CD4-positive, alpha-beta memory T cell (primary cell): ENCODE measurements at regions not wholly inside any gene's neighbourhood (a gene's known extent, or its start where the extent isn't known, plus 50 kb on each side); places are given as distances from the start of the nearest gene placed in this dataset.

Experiments used
- CTCF ChIA-PET: fragments of 350-600 bp; sonication (Branson Sonifier 250); formaldehyde crosslinking; loops from one replicate; lab custom pipeline; 2021; ENCODE audit warnings: inconsistent platforms; ENCODE audit not compliant: partially characterized antibody; lab: Charles Lee
- POLR2A ChIA-PET: fragments of 350-600 bp; sonication (Branson Sonifier 250); formaldehyde crosslinking; loops from one replicate; lab custom pipeline; 2021; ENCODE audit not compliant: partially characterized antibody; lab: Charles Lee
- DNase-seq, 5 donors: peaks; one replicate each; pipeline versions ENCODE4 v3.0.0 to v3.0.0-alpha.2; 2020 to 2022; ENCODE audit warnings: mixed read lengths in 1 of 5
- H3K27ac ChIP-seq: one replicate; pipeline ENCODE4 v1.7.0; 2013; ENCODE audit warnings: low read depth, low read length
- H3K27me3 ChIP-seq: 2 replicates; pipeline ENCODE4 v1.7.0; 2013; ENCODE audit warnings: mild to moderate bottlenecking, low read length, moderate library complexity; ENCODE audit not compliant: insufficient read depth
- H3K36me3 ChIP-seq: 2 replicates; pipeline ENCODE4 v1.7.0; 2013; ENCODE audit warnings: mild to moderate bottlenecking, low read length, moderate library complexity; ENCODE audit not compliant: insufficient read depth
- H3K4me1 ChIP-seq: 2 replicates; pipeline ENCODE4 v1.7.0; 2013; ENCODE audit warnings: mild to moderate bottlenecking, low read length, moderate library complexity; ENCODE audit not compliant: insufficient read depth
- H3K4me3 ChIP-seq, 2 donors: one replicate each; pipeline ENCODE4 v1.7.0; 2013; ENCODE audit warnings: low read length in 2 of 2, mild to moderate bottlenecking in 1 of 2
- H3K9me3 ChIP-seq, 2 donors: one replicate each; pipeline ENCODE4 v1.7.0; 2013; ENCODE audit warnings: low read length in 2 of 2, control low read depth in 1 of 2; ENCODE audit not compliant: control insufficient read depth in 1 of 2
- H3K27ac Mint-ChIP-seq, 7 donors: one replicate each; pipeline ENCODE4 v1.8.0; 2020 to 2021; ENCODE audit warnings: mixed read lengths in 7 of 7, mild to moderate bottlenecking in 6 of 7, inconsistent platforms in 3 of 7, moderate library complexity in 3 of 7
- H3K27me3 Mint-ChIP-seq, 2 donors: one replicate each; pipeline ENCODE4 v1.8.0; 2020 to 2021; ENCODE audit warnings: mixed read lengths in 2 of 2
- H3K36me3 Mint-ChIP-seq, 2 donors: one replicate each; pipeline ENCODE4 v1.8.0; 2020 to 2021; ENCODE audit warnings: mixed read lengths in 2 of 2, inconsistent platforms in 1 of 2, mild to moderate bottlenecking in 1 of 2
- H3K4me1 Mint-ChIP-seq, 4 donors: one replicate each; pipeline ENCODE4 v1.8.0; 2020 to 2021; ENCODE audit warnings: mixed read lengths in 4 of 4, mild to moderate bottlenecking in 1 of 4
- H3K4me3 Mint-ChIP-seq, 8 donors: one replicate each; pipeline ENCODE4 v1.8.0; 2020 to 2021; ENCODE audit warnings: mixed read lengths in 8 of 8, mild to moderate bottlenecking in 7 of 8, moderate library complexity in 6 of 8, inconsistent platforms in 3 of 8
- H3K9me3 Mint-ChIP-seq, 8 donors: one replicate each; pipeline ENCODE4 v1.8.0; 2020 to 2021; ENCODE audit warnings: mixed read lengths in 8 of 8, mild to moderate bottlenecking in 5 of 8, inconsistent platforms in 3 of 8, moderate library complexity in 1 of 8
- intact Hi-C: fragments of 100-400 bp; cut with micrococcal nuclease; formaldehyde crosslinking; loops from one replicate; pipeline ENCODE4 v1.15.1; 2023

GRCh38 chr4:138927072-138927471 lies 88.5 kb upstream of the NOCT start:
- H3K36me3 Mint-ChIP-seq, result no peaks in the 10 kb centered on the region
- CTCF ChIA-PET, result no interaction called here
- no peak overlapping the region for H3K4me3 ChIP-seq
- H3K4me1 ChIP-seq, result no peaks in the 10 kb centered on the region
- DNase-seq, result no peak
- no peaks in the 10 kb centered on the region for H3K4me1 Mint-ChIP-seq
- H3K27me3 Mint-ChIP-seq, result peaks cover 0 to 3% of the 10 kb centered on the region in 2 donors
- no peaks in the 10 kb centered on the region for H3K36me3 ChIP-seq
- H3K27ac Mint-ChIP-seq, result no peak overlapping the region
- POLR2A ChIA-PET, result no interaction called here
- no peaks in the 10 kb centered on the region for H3K9me3 ChIP-seq
- no peak overlapping the region for H3K4me3 Mint-ChIP-seq
- intact Hi-C loops, result no loop called here
- no peak overlapping the region for H3K27ac ChIP-seq
- peaks cover 0 to 3% (median 0%) of the 10 kb centered on the region in 8 donors for H3K9me3 Mint-ChIP-seq
- no peaks in the 10 kb centered on the region for H3K27me3 ChIP-seq

GRCh38 chr4:138925495-138925894 lies 90.1 kb upstream of the NOCT start:
- Histone ChIP-seq H3K9me3 (no peaks in the 10 kb centered on the region), H3K4me1 (no peaks in the 10 kb centered on the region), H3K27me3 (no peaks in the 10 kb centered on the region), H3K27ac (no peak overlapping the region), H3K4me3 (no peak overlapping the region), H3K36me3 (no peaks in the 10 kb centered on the region)
- no peak for DNase-seq
- ChIA-PET CTCF (interaction anchor here (1.2 to 1.3 kb wide), 2 partner anchors 11 to 13 kb away, joined by 3 read pairs; no protein-coding TSS in a partner anchor), POLR2A (no interaction called here)
- peaks cover 0 to 3% of the 10 kb centered on the region in 2 donors for H3K27me3 Mint-ChIP-seq
- H3K27ac Mint-ChIP-seq, result no peak overlapping the region
- H3K9me3 Mint-ChIP-seq, result peaks cover 0 to 3% (median 0%) of the 10 kb centered on the region in 8 donors
- H3K36me3 Mint-ChIP-seq, result no peaks in the 10 kb centered on the region
- H3K4me3 Mint-ChIP-seq, result no peak overlapping the region
- intact Hi-C loops, result no loop called here
- H3K4me1 Mint-ChIP-seq, result no peaks in the 10 kb centered on the region

GRCh38 chr4:138919094-138919936 lies 96.3 kb upstream of the NOCT start:
- peak in 2 of 5 donors; percentile 2 to 10 for DNase-seq
- POLR2A ChIA-PET, result no interaction called here
- Histone ChIP-seq H3K9me3 (no peaks in the 10 kb centered on the region), H3K27me3 (no peaks in the 10 kb centered on the region), H3K36me3 (no peaks in the 10 kb centered on the region), H3K4me1 (no peaks in the 10 kb centered on the region), H3K4me3 (no peak overlapping the region), H3K27ac (no peak overlapping the region)
- CTCF ChIA-PET, result no interaction called here
- intact Hi-C loops, result no loop called here
- H3K36me3 Mint-ChIP-seq, result no peaks in the 10 kb centered on the region
- H3K27ac Mint-ChIP-seq, result peak overlapping the region in 1 of 7 donors; percentile 21
- H3K9me3 Mint-ChIP-seq, result no peaks in the 10 kb centered on the region
- H3K4me3 Mint-ChIP-seq, result no peak overlapping the region
- no peaks in the 10 kb centered on the region for H3K4me1 Mint-ChIP-seq
- peaks cover 13 to 17% of the 10 kb centered on the region in 2 donors for H3K27me3 Mint-ChIP-seq

GRCh38 chr4:138918169-138918869 lies 97.3 kb upstream of the NOCT start:
- H3K27me3 Mint-ChIP-seq, result peaks cover 13 to 17% of the 10 kb centered on the region in 2 donors
- no peaks in the 10 kb centered on the region for H3K9me3 Mint-ChIP-seq
- no peaks in the 10 kb centered on the region for H3K9me3 ChIP-seq
- no peak overlapping the region for H3K4me3 Mint-ChIP-seq
- H3K36me3 Mint-ChIP-seq, result no peaks in the 10 kb centered on the region
- POLR2A ChIA-PET, result no interaction called here
- intact Hi-C loops, result no loop called here
- CTCF ChIA-PET, result no interaction called here
- H3K4me1 ChIP-seq, result no peaks in the 10 kb centered on the region
- no peaks in the 10 kb centered on the region for H3K27me3 ChIP-seq
- no peak overlapping the region for H3K27ac Mint-ChIP-seq
- no peak for DNase-seq
- no peak overlapping the region for H3K27ac ChIP-seq
- H3K4me3 ChIP-seq, result no peak overlapping the region
- no peaks in the 10 kb centered on the region for H3K36me3 ChIP-seq
- H3K4me1 Mint-ChIP-seq, result no peaks in the 10 kb centered on the region

- no peaks in the 10 kb centered on the region for H3K4me1 ChIP-seq
- Mint-ChIP-seq H3K4me1 (no peaks in the 10 kb centered on the region), H3K4me3 (no peak overlapping the region), H3K27ac (no peak overlapping the region), H3K27me3 (peaks cover 10 to 17% of the 10 kb centered on the region in 2 donors), H3K9me3 (no peaks in the 10 kb centered on the region), H3K36me3 (no peaks in the 10 kb centered on the region)
- no peak overlapping the region for H3K27ac ChIP-seq
- no peak overlapping the region for H3K4me3 ChIP-seq
- intact Hi-C loops, result no loop called here
- no peaks in the 10 kb centered on the region for H3K36me3 ChIP-seq
- CTCF ChIA-PET, result no interaction called here
- no peak for DNase-seq
- no peaks in the 10 kb centered on the region for H3K27me3 ChIP-seq
- POLR2A ChIA-PET, result no interaction called here
- H3K9me3 ChIP-seq, result no peaks in the 10 kb centered on the region
These were observed 98.8 kb upstream of the NOCT start for GRCh38 chr4:138916763-138917162.

GRCh38 chr4:138915756-138916155 lies 99.8 kb upstream of the NOCT start:
- Mint-ChIP-seq H3K27ac (no peak overlapping the region), H3K4me3 (no peak overlapping the region), H3K9me3 (no peaks in the 10 kb centered on the region), H3K4me1 (no peaks in the 10 kb centered on the region), H3K36me3 (no peaks in the 10 kb centered on the region), H3K27me3 (peaks cover 10 to 17% of the 10 kb centered on the region in 2 donors)
- Histone ChIP-seq H3K4me1 (no peaks in the 10 kb centered on the region), H3K27me3 (no peaks in the 10 kb centered on the region), H3K9me3 (no peaks in the 10 kb centered on the region), H3K36me3 (no peaks in the 10 kb centered on the region), H3K27ac (no peak overlapping the region), H3K4me3 (no peak overlapping the region)
- DNase-seq, result no peak
- intact Hi-C loops, result no loop called here
- POLR2A ChIA-PET, result no interaction called here
- CTCF ChIA-PET, result no interaction called here

- ChIA-PET CTCF (no interaction called here), POLR2A (no interaction called here)
- no peak overlapping the region for H3K4me3 Mint-ChIP-seq
- Histone ChIP-seq H3K36me3 (no peaks in the 10 kb centered on the region), H3K4me1 (no peaks in the 10 kb centered on the region), H3K9me3 (no peaks in the 10 kb centered on the region), H3K4me3 (no peak overlapping the region), H3K27me3 (no peaks in the 10 kb centered on the region), H3K27ac (no peak overlapping the region)
- intact Hi-C loops, result no loop called here
- no peaks in the 10 kb centered on the region for H3K9me3 Mint-ChIP-seq
- no peak overlapping the region for H3K27ac Mint-ChIP-seq
- no peaks in the 10 kb centered on the region for H3K36me3 Mint-ChIP-seq
- H3K27me3 Mint-ChIP-seq, result peaks cover 2 to 6% of the 10 kb centered on the region in 2 donors
- DNase-seq, result no peak
- no peaks in the 10 kb centered on the region for H3K4me1 Mint-ChIP-seq
These were observed 102.8 kb upstream of the NOCT start for GRCh38 chr4:138912704-138913340.
